Activated naive CD4-positive, alpha-beta T cell treated with anti-CD3 and anti-CD28 coated beads for 36 hours (primary cell): ENCODE measurements at regions not wholly inside any gene's neighbourhood (a gene's known extent, or its start where the extent isn't known, plus 50 kb on each side); places are given as distances from the start of the nearest gene placed in this dataset.

Source experiments
- CTCF ChIA-PET: fragments of 350-600 bp; sonication (Branson Sonifier 250); formaldehyde crosslinking; loops from one replicate; lab custom pipeline; 2021; ENCODE audit warnings: antibody characterized with exemption; lab: Charles Lee
- DNase-seq: peaks from one replicate; pipeline ENCODE4 v3.0.0-alpha.2; 2020
- H3K27ac Mint-ChIP-seq: one replicate; pipeline ENCODE4 v1.8.0; 2021; ENCODE audit warnings: mild to moderate bottlenecking, mixed read lengths
- H3K27me3 Mint-ChIP-seq: one replicate; pipeline ENCODE4 v1.8.0; 2021; ENCODE audit warnings: low read depth, mixed read lengths
- H3K36me3 Mint-ChIP-seq: one replicate; pipeline ENCODE4 v1.8.0; 2021; ENCODE audit warnings: low read depth, mixed read lengths
- H3K4me1 Mint-ChIP-seq: one replicate; pipeline ENCODE4 v1.8.0; 2021; ENCODE audit warnings: low read depth, mixed read lengths
- H3K4me3 Mint-ChIP-seq: one replicate; pipeline ENCODE4 v1.8.0; 2021; ENCODE audit warnings: mild to moderate bottlenecking, moderate library complexity, mixed read lengths
- H3K9me3 Mint-ChIP-seq: one replicate; pipeline ENCODE4 v1.8.0; 2021; ENCODE audit warnings: mixed read lengths
- intact Hi-C: fragments of 100-400 bp; cut with micrococcal nuclease; formaldehyde crosslinking; loops from one replicate; pipeline ENCODE4 v1.15.1; 2023

GRCh38 chr1:186620566-186621350, 59.5 kb downstream of the PTGS2 start:
- H3K4me1 Mint-ChIP-seq = peaks cover 25% of the 10 kb centered on the region
- H3K4me3 Mint-ChIP-seq = no peak overlapping the region
- no peak overlapping the region for H3K27ac Mint-ChIP-seq
- H3K9me3 Mint-ChIP-seq = no peaks in the 10 kb centered on the region
- intact Hi-C loops = no loop called here
- H3K36me3 Mint-ChIP-seq = no peaks in the 10 kb centered on the region
- CTCF ChIA-PET = interaction anchor here (0.9 kb wide), 1 partner anchor 374 kb away, joined by 3 read pairs; no protein-coding TSS in a partner anchor
- DNase-seq = peak; percentile 32
- H3K27me3 Mint-ChIP-seq = peaks cover 6% of the 10 kb centered on the region

GRCh38 chr1:186618401-186619170, 61.6 kb downstream of the PTGS2 start:
- Mint-ChIP-seq H3K4me1 (peaks cover 42% of the 10 kb centered on the region), H3K27me3 (peaks cover 2% of the 10 kb centered on the region), H3K9me3 (no peaks in the 10 kb centered on the region), H3K4me3 (no peak overlapping the region), H3K36me3 (no peaks in the 10 kb centered on the region), H3K27ac (no peak overlapping the region)
- peak; percentile 77 for DNase-seq
- CTCF ChIA-PET = interaction anchor here (1.1 kb wide), 1 partner anchor 13 kb away, joined by 3 read pairs; no protein-coding TSS in a partner anchor
- intact Hi-C loops = loop anchor here (1.0 to 5.0 kb wide), 6 partner anchors 47 to 346 kb away; partner anchors contain the start of genes ODR4, PTGS2 and TPR

GRCh38 chr1:186617926-186618325, 62.3 kb downstream of the PTGS2 start:
- intact Hi-C loops = loop anchor here (1.0 to 5.0 kb wide), 6 partner anchors 47 to 345 kb away; partner anchors contain the start of genes ODR4, PTGS2 and TPR
- no peak for DNase-seq
- CTCF ChIA-PET = no interaction called here
- H3K36me3 Mint-ChIP-seq = no peaks in the 10 kb centered on the region
- H3K4me3 Mint-ChIP-seq = no peak overlapping the region
- no peak overlapping the region for H3K27ac Mint-ChIP-seq
- H3K4me1 Mint-ChIP-seq = peaks cover 42% of the 10 kb centered on the region
- peaks cover 2% of the 10 kb centered on the region for H3K27me3 Mint-ChIP-seq
- no peaks in the 10 kb centered on the region for H3K9me3 Mint-ChIP-seq

GRCh38 chr1:186616511-186616910, 63.7 kb downstream of the PTGS2 start:
- Mint-ChIP-seq H3K9me3 (no peaks in the 10 kb centered on the region), H3K27me3 (peaks cover 2% of the 10 kb centered on the region), H3K36me3 (no peaks in the 10 kb centered on the region), H3K4me3 (no peak overlapping the region), H3K27ac (no peak overlapping the region), H3K4me1 (peaks cover 42% of the 10 kb centered on the region)
- intact Hi-C loops = loop anchor here (5.0 kb wide), 1 partner anchor 314 kb away; no protein-coding TSS in a partner anchor
- no peak for DNase-seq
- CTCF ChIA-PET = no interaction called here

GRCh38 chr1:186615332-186615731, 64.9 kb downstream of the PTGS2 start:
- Mint-ChIP-seq H3K4me1 (peaks cover 34% of the 10 kb centered on the region), H3K27me3 (peaks cover 5% of the 10 kb centered on the region), H3K36me3 (no peaks in the 10 kb centered on the region), H3K9me3 (no peaks in the 10 kb centered on the region), H3K4me3 (no peak overlapping the region), H3K27ac (no peak overlapping the region)
- CTCF ChIA-PET = interaction anchor here (0.6 kb wide), 1 partner anchor 66 kb away, joined by 5 read pairs; no protein-coding TSS in a partner anchor
- no peak for DNase-seq
- intact Hi-C loops = loop anchor here (5.0 kb wide), 1 partner anchor 313 kb away; no protein-coding TSS in a partner anchor

GRCh38 chr1:186611156-186611555, 69.1 kb downstream of the PTGS2 start:
- CTCF ChIA-PET = interaction anchor here (0.6 to 1.0 kb wide), 2 partner anchors 69 to 197 kb away, joined by 3 to 4 read pairs; partner anchors contain the start of gene PTGS2
- H3K9me3 Mint-ChIP-seq = no peaks in the 10 kb centered on the region

GRCh38 chr1:186609183-186609582, 71.0 kb downstream of the PTGS2 start:
- CTCF ChIA-PET = no interaction called here
- Mint-ChIP-seq H3K27me3 (peaks cover 23% of the 10 kb centered on the region), H3K4me3 (no peak overlapping the region), H3K27ac (no peak overlapping the region), H3K36me3 (no peaks in the 10 kb centered on the region), H3K4me1 (peaks cover 5% of the 10 kb centered on the region), H3K9me3 (no peaks in the 10 kb centered on the region)
- DNase-seq = no peak
- intact Hi-C loops = loop anchor here (5.0 kb wide), 3 partner anchors 127 to 207 kb away; no protein-coding TSS in a partner anchor

More at GRCh38 chr1:186611156-186611555, 69.1 kb downstream of the PTGS2 start:
- intact Hi-C loops = no loop called here
- Mint-ChIP-seq H3K27me3 (peaks cover 18% of the 10 kb centered on the region), H3K4me3 (no peak overlapping the region), H3K36me3 (no peaks in the 10 kb centered on the region), H3K4me1 (peaks cover 17% of the 10 kb centered on the region), H3K27ac (no peak overlapping the region)
- no peak for DNase-seq

GRCh38 chr1:186605762-186606350, 74.4 kb downstream of the PTGS2 start:
- no peaks in the 10 kb centered on the region for H3K36me3 Mint-ChIP-seq
- H3K27me3 Mint-ChIP-seq = peaks cover 35% of the 10 kb centered on the region
- DNase-seq = peak; percentile 56
- intact Hi-C loops = loop anchor here (1.0 to 5.0 kb wide), 5 partner anchors 74 to 380 kb away; partner anchors contain the start of gene PTGS2
- no peak overlapping the region for H3K27ac Mint-ChIP-seq
- H3K9me3 Mint-ChIP-seq = no peaks in the 10 kb centered on the region
- H3K4me3 Mint-ChIP-seq = no peak overlapping the region
- H3K4me1 Mint-ChIP-seq = no peaks in the 10 kb centered on the region
- CTCF ChIA-PET = interaction anchor here (0.8 to 3.5 kb wide), 9 partner anchors 8 to 381 kb away, joined by 3 to 23 read pairs (median 3); no protein-coding TSS in a partner anchor

- CTCF ChIA-PET = interaction anchor here (0.6 kb wide), 1 partner anchor 300 kb away, joined by 5 read pairs; no protein-coding TSS in a partner anchor
- Mint-ChIP-seq H3K36me3 (peaks cover 2% of the 10 kb centered on the region), H3K4me3 (no peak overlapping the region), H3K27ac (no peak overlapping the region), H3K9me3 (peaks cover 7% of the 10 kb centered on the region), H3K4me1 (peaks cover 6% of the 10 kb centered on the region), H3K27me3 (peaks cover 50% of the 10 kb centered on the region)
- intact Hi-C loops = no loop called here
- no peak for DNase-seq
These were observed 84.3 kb downstream of the PTGS2 start for GRCh38 chr1:186595969-186596368.

GRCh38 chr1:186578325-186579016, 101.8 kb downstream of the PTGS2 start:
- intact Hi-C loops = no loop called here
- Mint-ChIP-seq H3K36me3 (no peaks in the 10 kb centered on the region), H3K4me1 (peaks cover 4% of the 10 kb centered on the region), H3K4me3 (no peak overlapping the region), H3K27ac (no peak overlapping the region), H3K9me3 (peaks cover 8% of the 10 kb centered on the region), H3K27me3 (peaks cover 2% of the 10 kb centered on the region)
- no peak for DNase-seq
- CTCF ChIA-PET = no interaction called here

- no peak overlapping the region for H3K27ac Mint-ChIP-seq
- CTCF ChIA-PET = no interaction called here
- intact Hi-C loops = no loop called here
- H3K36me3 Mint-ChIP-seq = no peaks in the 10 kb centered on the region
- H3K4me3 Mint-ChIP-seq = no peak overlapping the region
- DNase-seq = no peak
- peaks cover 2% of the 10 kb centered on the region for H3K27me3 Mint-ChIP-seq
- H3K9me3 Mint-ChIP-seq = peaks cover 3% of the 10 kb centered on the region
- H3K4me1 Mint-ChIP-seq = peaks cover 7% of the 10 kb centered on the region
These were observed 102.6 kb downstream of the PTGS2 start for GRCh38 chr1:186577633-186578032.
